Endothelial cell of umbilical vein (primary cell): ENCODE measurements at regions not wholly inside any gene's neighbourhood (a gene's known extent, or its start where the extent isn't known, plus 50 kb on each side); places are given as distances from the start of the nearest gene placed in this dataset.

ENCODE experiments used
- EZH2 ChIP-seq: IDR thresholded peaks from 2 replicates; pipeline ENCODE4 v1.6.1; 2012; ENCODE audit warnings: borderline replicate concordance, low read depth, mild to moderate bottlenecking, moderate library complexity, low read length, inconsistent platforms; ENCODE audit not compliant: severe bottlenecking
- GATA2 ChIP-seq: IDR thresholded peaks from 2 replicates; pipeline ENCODE4 v1.7.0; 2011; ENCODE audit warnings: low read depth, mild to moderate bottlenecking, moderate library complexity, mixed read lengths, low read length; ENCODE audit not compliant: insufficient read length, insufficient read depth
- JUN ChIP-seq: IDR thresholded peaks from 2 replicates; pipeline ENCODE4 v1.6.1; 2011; ENCODE audit warnings: borderline replicate concordance, low read depth; ENCODE audit not compliant: insufficient read length, insufficient read depth
- POLR2A ChIP-seq: IDR thresholded peaks from 2 replicates; pipeline ENCODE4 v1.6.1; 2012; ENCODE audit warnings: low read depth, mild to moderate bottlenecking, control low read depth, low read length
- POLR2AphosphoS5 ChIP-seq: IDR thresholded peaks from 2 replicates; pipeline ENCODE4 v1.6.1; 2012; ENCODE audit warnings: low read depth, mild to moderate bottlenecking, control low read depth, low read length, moderate library complexity; ENCODE audit not compliant: insufficient read depth
- TF ChIP-seq, protein P1 (sequence below), 2 donors: IDR thresholded peaks; 1 replicate in 1 of 2; 2 replicates in 1 of 2; pipeline ENCODE4 v1.5.1; 2011; ENCODE audit warnings: low read length in 2 of 2, mild to moderate bottlenecking in 2 of 2, moderate library complexity in 2 of 2, control low read depth in 1 of 2, inconsistent platforms in 1 of 2, low read depth in 1 of 2; ENCODE audit not compliant: insufficient read depth in 1 of 2; ENCODE audit errors: extremely low read depth in 1 of 2
- TF ChIP-seq, protein P2 (sequence below): IDR thresholded peaks from 2 replicates; pipeline ENCODE4 v1.6.1; 2011; ENCODE audit not compliant: insufficient read depth, insufficient read length

DNA sequence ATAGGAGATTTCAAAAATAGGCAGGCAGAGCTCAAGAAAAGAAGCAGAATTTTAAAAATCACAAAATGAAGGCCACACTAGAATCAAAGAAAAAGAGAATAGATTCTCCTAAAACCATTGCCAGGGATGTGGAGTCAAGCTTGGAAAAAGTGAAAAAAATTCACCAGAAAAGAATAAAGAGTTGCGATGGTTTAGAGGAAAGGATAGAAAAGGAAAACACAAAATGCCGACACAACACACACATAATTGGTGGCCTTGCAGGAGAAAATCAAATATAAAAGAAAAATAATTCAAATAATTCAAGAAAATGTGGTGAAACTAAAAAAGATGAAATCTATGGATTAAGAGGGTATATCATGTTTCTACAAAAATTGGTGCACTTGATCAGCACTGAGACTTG is 181.6 kb upstream of the C14orf180 start:
- TF ChIP-seq, protein P1, sequence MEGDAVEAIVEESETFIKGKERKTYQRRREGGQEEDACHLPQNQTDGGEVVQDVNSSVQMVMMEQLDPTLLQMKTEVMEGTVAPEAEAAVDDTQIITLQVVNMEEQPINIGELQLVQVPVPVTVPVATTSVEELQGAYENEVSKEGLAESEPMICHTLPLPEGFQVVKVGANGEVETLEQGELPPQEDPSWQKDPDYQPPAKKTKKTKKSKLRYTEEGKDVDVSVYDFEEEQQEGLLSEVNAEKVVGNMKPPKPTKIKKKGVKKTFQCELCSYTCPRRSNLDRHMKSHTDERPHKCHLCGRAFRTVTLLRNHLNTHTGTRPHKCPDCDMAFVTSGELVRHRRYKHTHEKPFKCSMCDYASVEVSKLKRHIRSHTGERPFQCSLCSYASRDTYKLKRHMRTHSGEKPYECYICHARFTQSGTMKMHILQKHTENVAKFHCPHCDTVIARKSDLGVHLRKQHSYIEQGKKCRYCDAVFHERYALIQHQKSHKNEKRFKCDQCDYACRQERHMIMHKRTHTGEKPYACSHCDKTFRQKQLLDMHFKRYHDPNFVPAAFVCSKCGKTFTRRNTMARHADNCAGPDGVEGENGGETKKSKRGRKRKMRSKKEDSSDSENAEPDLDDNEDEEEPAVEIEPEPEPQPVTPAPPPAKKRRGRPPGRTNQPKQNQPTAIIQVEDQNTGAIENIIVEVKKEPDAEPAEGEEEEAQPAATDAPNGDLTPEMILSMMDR (IDR thresholded peaks at IDR 0.05; ENCODE audit: extremely low read depth in 1 of 2, insufficient read depth in 1 of 2, low read depth in 1 of 2, low read length in 2 of 2), result no peak
- TF ChIP-seq POLR2AphosphoS5 (no peak), POLR2A (no peak), GATA2 (no peak), EZH2 (no peak), JUN (no peak)
- TF ChIP-seq, protein P2, sequence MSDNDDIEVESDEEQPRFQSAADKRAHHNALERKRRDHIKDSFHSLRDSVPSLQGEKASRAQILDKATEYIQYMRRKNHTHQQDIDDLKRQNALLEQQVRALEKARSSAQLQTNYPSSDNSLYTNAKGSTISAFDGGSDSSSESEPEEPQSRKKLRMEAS, result no peak
